PFSK-1 (cell line): ENCODE measurements at regions not wholly inside any gene's neighbourhood (a gene's known extent, or its start where the extent isn't known, plus 50 kb on each side); places are given as distances from the start of the nearest gene placed in this dataset.

Source experiments
- FOXP2 ChIP-seq: optimal IDR thresholded peaks from 2 replicates; pipeline ENCODE3; 2011; ENCODE audit warnings: borderline replicate concordance, control low read depth, inconsistent platforms; ENCODE audit not compliant: insufficient read depth; ENCODE audit errors: extremely low read length, extremely low read depth
- POLR2AphosphoS5 ChIP-seq: IDR thresholded peaks from 2 replicates; pipeline ENCODE4 v1.6.1; 2012; ENCODE audit warnings: low read depth, mild to moderate bottlenecking, control low read depth, low read length, moderate library complexity
- SIN3A ChIP-seq: IDR thresholded peaks from 2 replicates; pipeline ENCODE4 v1.6.1; 2012; ENCODE audit warnings: mild to moderate bottlenecking, low read length, moderate library complexity, borderline replicate concordance; ENCODE audit not compliant: insufficient read depth
- TAF1 ChIP-seq: IDR thresholded peaks from 2 replicates; pipeline ENCODE4 v1.6.1; 2012; ENCODE audit warnings: low read length, control low read depth, borderline replicate concordance; ENCODE audit not compliant: insufficient read depth
- TF ChIP-seq, protein P1 (sequence below), 2 experiments: IDR thresholded peaks; 2 replicates each; pipeline versions ENCODE4 v1.6.1 to v1.8.0; 2011 to 2012; ENCODE audit warnings: low read depth in 2 of 2, low read length in 2 of 2, control low read depth in 1 of 2, inconsistent platforms in 1 of 2, mild to moderate bottlenecking in 1 of 2, moderate library complexity in 1 of 2; ENCODE audit not compliant: insufficient read depth in 1 of 2

GRCh38 chr3:135503760-135504686, 461.5 kb upstream of the PPP2R3A start:
- TF ChIP-seq FOXP2 (no peak), TAF1 (no peak)

DNA sequence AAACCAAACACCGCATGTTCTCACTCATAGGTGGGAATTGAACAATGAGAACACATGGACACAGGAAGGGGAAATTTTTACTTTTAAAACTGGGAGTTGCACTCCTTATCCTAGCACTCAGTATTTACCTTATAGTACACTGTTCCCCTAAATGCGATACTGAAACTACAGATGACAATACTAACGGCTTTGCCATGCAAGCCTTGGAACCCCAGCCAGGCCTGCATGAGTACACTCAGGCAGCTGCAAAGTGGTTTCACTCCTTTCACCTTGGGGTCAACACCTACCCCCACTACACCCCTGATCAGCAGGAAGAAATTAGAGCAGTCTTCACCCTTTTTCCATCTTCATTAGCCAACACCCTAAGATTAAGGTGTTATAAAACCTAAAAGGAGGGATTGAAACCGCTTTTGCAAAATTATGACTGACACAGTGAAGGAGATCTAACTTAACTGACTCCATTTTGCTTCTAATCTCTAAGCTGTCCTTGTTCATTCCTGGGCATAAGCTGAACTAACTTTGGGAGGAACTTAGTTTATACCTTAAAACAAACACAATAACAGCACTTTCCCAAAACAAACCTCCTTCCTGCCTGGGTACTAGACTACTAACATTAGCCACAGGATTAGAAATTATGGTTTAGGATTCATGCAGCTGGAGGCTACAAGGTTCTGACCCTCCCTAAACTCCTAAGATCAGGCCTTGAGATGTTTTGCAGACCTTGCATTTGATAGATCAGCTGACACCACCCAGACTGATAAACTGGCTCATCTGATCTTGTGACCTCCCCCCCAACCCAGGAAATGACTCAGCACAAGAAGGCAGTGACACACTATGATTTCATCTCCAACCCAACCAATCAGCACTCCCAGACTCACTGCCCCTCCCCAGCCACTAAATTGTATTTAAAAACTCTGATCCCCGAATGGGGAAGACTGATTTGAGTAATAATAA, 452.1 kb upstream of the PPP2R3A start:
- TF ChIP-seq TAF1 = no peak
- TF ChIP-seq SIN3A = no peak
- TF ChIP-seq POLR2AphosphoS5 = no peak
- TF ChIP-seq FOXP2 = no peak
- TF ChIP-seq, protein P1, sequence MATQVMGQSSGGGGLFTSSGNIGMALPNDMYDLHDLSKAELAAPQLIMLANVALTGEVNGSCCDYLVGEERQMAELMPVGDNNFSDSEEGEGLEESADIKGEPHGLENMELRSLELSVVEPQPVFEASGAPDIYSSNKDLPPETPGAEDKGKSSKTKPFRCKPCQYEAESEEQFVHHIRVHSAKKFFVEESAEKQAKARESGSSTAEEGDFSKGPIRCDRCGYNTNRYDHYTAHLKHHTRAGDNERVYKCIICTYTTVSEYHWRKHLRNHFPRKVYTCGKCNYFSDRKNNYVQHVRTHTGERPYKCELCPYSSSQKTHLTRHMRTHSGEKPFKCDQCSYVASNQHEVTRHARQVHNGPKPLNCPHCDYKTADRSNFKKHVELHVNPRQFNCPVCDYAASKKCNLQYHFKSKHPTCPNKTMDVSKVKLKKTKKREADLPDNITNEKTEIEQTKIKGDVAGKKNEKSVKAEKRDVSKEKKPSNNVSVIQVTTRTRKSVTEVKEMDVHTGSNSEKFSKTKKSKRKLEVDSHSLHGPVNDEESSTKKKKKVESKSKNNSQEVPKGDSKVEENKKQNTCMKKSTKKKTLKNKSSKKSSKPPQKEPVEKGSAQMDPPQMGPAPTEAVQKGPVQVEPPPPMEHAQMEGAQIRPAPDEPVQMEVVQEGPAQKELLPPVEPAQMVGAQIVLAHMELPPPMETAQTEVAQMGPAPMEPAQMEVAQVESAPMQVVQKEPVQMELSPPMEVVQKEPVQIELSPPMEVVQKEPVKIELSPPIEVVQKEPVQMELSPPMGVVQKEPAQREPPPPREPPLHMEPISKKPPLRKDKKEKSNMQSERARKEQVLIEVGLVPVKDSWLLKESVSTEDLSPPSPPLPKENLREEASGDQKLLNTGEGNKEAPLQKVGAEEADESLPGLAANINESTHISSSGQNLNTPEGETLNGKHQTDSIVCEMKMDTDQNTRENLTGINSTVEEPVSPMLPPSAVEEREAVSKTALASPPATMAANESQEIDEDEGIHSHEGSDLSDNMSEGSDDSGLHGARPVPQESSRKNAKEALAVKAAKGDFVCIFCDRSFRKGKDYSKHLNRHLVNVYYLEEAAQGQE (IDR thresholded peaks at IDR 0.05; ENCODE audit: insufficient read depth in 1 of 2, low read depth in 2 of 2, low read length in 2 of 2) = no peak

DNA sequence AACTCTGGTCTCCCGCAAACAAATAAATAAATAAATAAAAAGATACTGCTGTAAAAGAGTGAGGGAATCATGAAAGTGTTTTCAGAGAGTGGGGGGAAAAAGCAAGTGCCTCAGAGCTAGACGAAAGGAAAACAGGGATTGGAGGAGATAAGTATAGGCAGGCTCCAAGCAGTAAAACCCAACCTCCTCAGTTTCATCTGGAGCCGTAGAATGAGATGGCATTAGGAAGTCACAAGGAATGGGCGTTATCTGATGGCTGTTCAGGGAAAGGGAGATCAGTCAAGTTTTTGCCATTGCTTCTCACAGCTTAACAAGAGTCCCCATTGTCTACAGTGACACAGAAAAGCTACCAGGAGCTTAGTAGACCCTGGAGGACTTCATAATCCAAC, 451.5 kb upstream of the PPP2R3A start:
- TF ChIP-seq, protein P1 (IDR thresholded peaks at IDR 0.05; ENCODE audit: insufficient read depth in 1 of 2, low read depth in 2 of 2, low read length in 2 of 2) = no peak
- TF ChIP-seq SIN3A = no peak
- TF ChIP-seq FOXP2 = no peak
- no peak for TF ChIP-seq POLR2AphosphoS5
- TF ChIP-seq TAF1 = no peak

DNA sequence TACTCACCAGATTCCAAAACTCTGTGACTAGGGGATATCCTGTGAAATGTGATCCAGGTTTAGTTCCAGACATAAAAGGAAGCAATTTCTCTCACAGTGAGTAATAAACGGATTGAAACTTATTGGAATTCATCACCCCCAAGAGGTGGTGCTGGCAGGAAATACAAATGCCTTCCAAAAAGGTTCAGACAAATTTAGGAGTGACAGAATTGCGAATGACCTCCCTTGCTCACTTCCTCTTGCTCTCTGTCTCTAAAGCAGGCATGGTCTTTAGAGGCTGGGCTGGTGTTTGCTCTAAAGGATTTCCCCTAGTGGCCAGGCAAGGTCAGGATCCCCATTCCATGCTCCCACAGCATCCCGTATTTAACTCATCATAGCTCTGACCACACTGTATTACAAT, 449.4 kb upstream of the PPP2R3A start:
- no peak for TF ChIP-seq TAF1

GRCh38 chr3:135528413-135529015, 437.0 kb upstream of the PPP2R3A start:
- no peak for TF ChIP-seq SIN3A
- TF ChIP-seq TAF1 = no peak
- TF ChIP-seq, protein P1 (IDR thresholded peaks at IDR 0.05; ENCODE audit: insufficient read depth in 1 of 2, low read depth in 2 of 2, low read length in 2 of 2) = no peak
- TF ChIP-seq POLR2AphosphoS5 = no peak
- no peak for TF ChIP-seq FOXP2

- TF ChIP-seq, protein P1 (IDR thresholded peaks at IDR 0.05; ENCODE audit: insufficient read depth in 1 of 2, low read depth in 2 of 2, low read length in 2 of 2) = no peak
- TF ChIP-seq POLR2AphosphoS5 (no peak), FOXP2 (no peak), TAF1 (no peak), SIN3A (no peak)
Measured at GRCh38 chr3:135532021-135532420, 433.5 kb upstream of the PPP2R3A start.
